DOHH2 (cell line): ENCODE measurements at regions not wholly inside any gene's neighbourhood (a gene's known extent, or its start where the extent isn't known, plus 50 kb on each side); places are given as distances from the start of the nearest gene placed in this dataset.

ENCODE experiments used
- H3F3A ChIP-seq: fragments of 200-600 bp; sonication (generic), shearing (Covaris generic); 2 replicates; pipeline ENCODE4 v1.6.0; 2016; ENCODE audit warnings: antibody characterized with exemption, mild to moderate bottlenecking; ENCODE audit not compliant: control insufficient read depth, insufficient read depth
- H3K27ac ChIP-seq: fragments of 200-600 bp; sonication (generic); 2 replicates; pipeline ENCODE4 v1.5.1; 2014; ENCODE audit warnings: low read depth, mild to moderate bottlenecking, low read length, moderate library complexity
- H3K27me3 ChIP-seq: fragments of 200-600 bp; sonication (generic); 2 replicates; pipeline ENCODE4 v1.6.1; 2014; ENCODE audit warnings: mild to moderate bottlenecking, low read length, mixed read lengths; ENCODE audit not compliant: control insufficient read depth
- H3K36me3 ChIP-seq: fragments of 200-600 bp; sonication (generic); 2 replicates; pipeline ENCODE4 v1.6.1; 2014; ENCODE audit warnings: mild to moderate bottlenecking, low read length, moderate library complexity, mixed read lengths; ENCODE audit not compliant: control insufficient read depth
- H3K4me1 ChIP-seq: fragments of 200-600 bp; sonication (generic); 2 replicates; pipeline ENCODE4 v1.6.1; 2014; ENCODE audit warnings: mild to moderate bottlenecking, low read length, mixed read lengths; ENCODE audit not compliant: control insufficient read depth
- H3K4me2 ChIP-seq: fragments of 200-600 bp; sonication (generic); 2 replicates; pipeline ENCODE4 v1.6.0; 2014; ENCODE audit warnings: mild to moderate bottlenecking, low read length, moderate library complexity
- H3K4me3 ChIP-seq: fragments of 200-600 bp; sonication (generic); 2 replicates; pipeline ENCODE4 v1.5.1; 2014; ENCODE audit warnings: mild to moderate bottlenecking, low read length, mixed read lengths
- H3K79me2 ChIP-seq: fragments of 200-600 bp; sonication (generic); 2 replicates; pipeline ENCODE4 v1.6.1; 2014; ENCODE audit warnings: mild to moderate bottlenecking, low read length, mixed read lengths; ENCODE audit not compliant: control insufficient read depth
- H3K9me2 ChIP-seq: fragments of 200-600 bp; sonication (generic); replicated peaks from 2 replicates; pipeline ENCODE4 v1.6.1; 2014; ENCODE audit warnings: mild to moderate bottlenecking, low read length, mixed read lengths; ENCODE audit not compliant: control insufficient read depth
- H3K9me3 ChIP-seq: fragments of 200-600 bp; sonication (generic); 2 replicates; pipeline ENCODE4 v1.6.1; 2014; ENCODE audit warnings: antibody characterized with exemption, low read length, mixed read lengths; ENCODE audit not compliant: control insufficient read depth, insufficient read depth
- H4K20me1 ChIP-seq: fragments of 200-600 bp; sonication (generic); 2 replicates; pipeline ENCODE4 v1.6.0; 2014; ENCODE audit warnings: low read depth, mild to moderate bottlenecking, antibody characterized with exemption, low read length, moderate library complexity; ENCODE audit not compliant: control insufficient read depth, insufficient read depth
- EZH2phosphoT487 ChIP-seq: fragments of 200-600 bp; sonication (generic); IDR thresholded peaks from 2 replicates; pipeline ENCODE4 v1.6.1; 2017; ENCODE audit warnings: borderline replicate concordance, mild to moderate bottlenecking, antibody characterized with exemption, low read length, moderate library complexity, mixed read lengths
- TF ChIP-seq, protein P1 (sequence below): fragments of 200-600 bp; sonication (generic); IDR thresholded peaks from one replicate; pipeline ENCODE4 v1.5.1; 2014; ENCODE audit warnings: antibody characterized with exemption, mild to moderate bottlenecking, low read depth, low read length; ENCODE audit not compliant: poor library complexity, severe bottlenecking

DNA sequence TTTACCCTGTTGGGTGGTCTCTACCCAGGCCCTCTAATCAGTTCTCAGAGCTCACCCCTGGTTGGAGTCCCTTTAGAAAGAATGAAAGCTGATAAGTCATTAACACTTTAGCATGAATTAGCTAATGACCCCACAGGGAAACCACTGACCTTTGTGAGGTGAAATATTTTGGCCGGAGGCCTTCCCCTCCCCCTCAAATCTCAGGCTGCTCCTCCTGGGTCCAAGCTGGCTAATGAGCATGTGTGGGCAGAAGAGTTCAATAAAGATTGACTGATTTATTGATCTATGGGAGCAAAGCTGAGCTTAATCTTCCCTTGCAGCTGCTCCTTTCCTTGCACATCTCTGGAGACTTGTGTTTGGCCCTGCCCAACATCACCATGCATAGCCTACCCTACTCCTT, 78.8 kb upstream of the CCDC85A start:
- Histone ChIP-seq H3K4me3 (no peak overlapping the region), H3K27me3 (no peaks in the 10 kb centered on the region), H3K9me3 (no peaks in the 10 kb centered on the region), H3K9me2 (no peaks in the 10 kb centered on the region), H4K20me1 (no peaks in the 10 kb centered on the region), H3K79me2 (no peaks in the 10 kb centered on the region), H3F3A (no peaks in the 10 kb centered on the region), H3K27ac (no peak overlapping the region), H3K4me2 (no peak overlapping the region), H3K36me3 (no peaks in the 10 kb centered on the region), H3K4me1 (no peaks in the 10 kb centered on the region)
- TF ChIP-seq, protein P1, sequence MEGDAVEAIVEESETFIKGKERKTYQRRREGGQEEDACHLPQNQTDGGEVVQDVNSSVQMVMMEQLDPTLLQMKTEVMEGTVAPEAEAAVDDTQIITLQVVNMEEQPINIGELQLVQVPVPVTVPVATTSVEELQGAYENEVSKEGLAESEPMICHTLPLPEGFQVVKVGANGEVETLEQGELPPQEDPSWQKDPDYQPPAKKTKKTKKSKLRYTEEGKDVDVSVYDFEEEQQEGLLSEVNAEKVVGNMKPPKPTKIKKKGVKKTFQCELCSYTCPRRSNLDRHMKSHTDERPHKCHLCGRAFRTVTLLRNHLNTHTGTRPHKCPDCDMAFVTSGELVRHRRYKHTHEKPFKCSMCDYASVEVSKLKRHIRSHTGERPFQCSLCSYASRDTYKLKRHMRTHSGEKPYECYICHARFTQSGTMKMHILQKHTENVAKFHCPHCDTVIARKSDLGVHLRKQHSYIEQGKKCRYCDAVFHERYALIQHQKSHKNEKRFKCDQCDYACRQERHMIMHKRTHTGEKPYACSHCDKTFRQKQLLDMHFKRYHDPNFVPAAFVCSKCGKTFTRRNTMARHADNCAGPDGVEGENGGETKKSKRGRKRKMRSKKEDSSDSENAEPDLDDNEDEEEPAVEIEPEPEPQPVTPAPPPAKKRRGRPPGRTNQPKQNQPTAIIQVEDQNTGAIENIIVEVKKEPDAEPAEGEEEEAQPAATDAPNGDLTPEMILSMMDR = no peak
- no peak for TF ChIP-seq EZH2phosphoT487

DNA sequence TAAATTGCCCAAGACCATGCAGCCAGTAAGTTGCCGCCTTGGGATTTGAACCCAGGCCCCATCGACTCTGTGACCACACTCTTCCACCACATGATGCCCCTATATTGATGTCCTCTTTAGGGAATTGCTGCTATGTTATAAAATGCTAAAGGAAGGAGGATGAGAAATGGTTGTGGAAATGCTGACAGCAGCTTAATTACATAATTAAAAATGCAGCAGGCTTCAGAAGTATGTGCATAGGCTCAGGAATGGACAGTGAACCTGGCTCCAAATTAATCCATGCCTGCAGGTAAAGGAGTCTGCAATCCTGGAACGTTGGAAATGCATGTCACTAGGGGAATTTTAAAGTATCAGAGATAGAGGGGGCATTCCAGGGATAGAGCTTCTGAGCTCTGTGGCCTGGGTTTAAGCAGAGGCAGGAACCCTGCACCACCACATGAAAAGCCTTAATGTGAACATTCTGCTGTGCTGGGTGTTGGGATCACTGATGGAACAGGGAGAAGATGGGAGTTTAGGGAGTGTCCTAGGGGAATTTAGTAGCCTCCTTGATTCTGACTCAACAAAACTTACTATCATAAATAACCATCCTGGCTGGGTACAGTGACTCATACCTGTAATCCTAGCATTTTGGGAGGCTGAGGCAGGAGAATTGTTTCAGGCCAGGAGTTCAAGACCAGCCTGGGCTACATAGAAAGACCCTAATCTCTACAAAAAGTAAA, 76.1 kb upstream of the CCDC85A start:
- no peaks in the 10 kb centered on the region for H3F3A ChIP-seq
- H3K9me3 ChIP-seq = no peaks in the 10 kb centered on the region
- no peaks in the 10 kb centered on the region for H3K4me1 ChIP-seq
- no peaks in the 10 kb centered on the region for H3K27me3 ChIP-seq
- TF ChIP-seq, protein P1 = no peak
- TF ChIP-seq EZH2phosphoT487 = no peak
- H3K9me2 ChIP-seq = no peaks in the 10 kb centered on the region
- H3K4me2 ChIP-seq = no peak overlapping the region
- no peak overlapping the region for H3K27ac ChIP-seq
- no peaks in the 10 kb centered on the region for H3K36me3 ChIP-seq
- H3K79me2 ChIP-seq = no peaks in the 10 kb centered on the region
- no peak overlapping the region for H3K4me3 ChIP-seq
- H4K20me1 ChIP-seq = no peaks in the 10 kb centered on the region

DNA sequence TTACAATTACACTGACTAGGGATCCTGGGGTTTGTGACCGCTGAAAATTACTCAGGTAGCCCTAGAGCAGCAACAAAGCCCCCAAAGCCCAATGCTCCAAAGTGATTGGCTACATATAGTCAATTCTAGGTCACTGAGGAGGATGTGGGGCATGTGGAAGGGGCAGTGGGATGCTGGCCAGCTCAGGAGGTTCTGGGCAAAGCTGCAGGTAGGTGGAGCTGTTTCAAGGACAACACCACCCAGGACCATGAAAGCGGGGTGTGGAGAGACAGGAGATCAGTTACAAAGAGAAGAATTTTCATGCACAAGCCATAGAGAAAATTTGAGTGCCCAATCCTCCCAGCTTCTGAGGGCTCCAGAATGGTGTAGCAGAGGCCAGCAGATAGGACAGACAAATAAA, 75.0 kb upstream of the CCDC85A start:
- Histone ChIP-seq H3K4me1 (no peaks in the 10 kb centered on the region), H3F3A (no peaks in the 10 kb centered on the region), H3K27me3 (no peaks in the 10 kb centered on the region), H3K4me2 (no peak overlapping the region), H3K4me3 (no peak overlapping the region), H3K9me3 (no peaks in the 10 kb centered on the region), H4K20me1 (no peaks in the 10 kb centered on the region), H3K36me3 (no peaks in the 10 kb centered on the region), H3K79me2 (no peaks in the 10 kb centered on the region), H3K27ac (no peak overlapping the region), H3K9me2 (no peaks in the 10 kb centered on the region)
- no peak for TF ChIP-seq EZH2phosphoT487
- TF ChIP-seq, protein P1 = peak; percentile 12
